ENCODE measurements at regions not wholly inside any gene's neighbourhood (a gene's known extent, or its start where the extent isn't known, plus 50 kb on each side); places are given as distances from the start of the nearest gene placed in this dataset.

DNA sequence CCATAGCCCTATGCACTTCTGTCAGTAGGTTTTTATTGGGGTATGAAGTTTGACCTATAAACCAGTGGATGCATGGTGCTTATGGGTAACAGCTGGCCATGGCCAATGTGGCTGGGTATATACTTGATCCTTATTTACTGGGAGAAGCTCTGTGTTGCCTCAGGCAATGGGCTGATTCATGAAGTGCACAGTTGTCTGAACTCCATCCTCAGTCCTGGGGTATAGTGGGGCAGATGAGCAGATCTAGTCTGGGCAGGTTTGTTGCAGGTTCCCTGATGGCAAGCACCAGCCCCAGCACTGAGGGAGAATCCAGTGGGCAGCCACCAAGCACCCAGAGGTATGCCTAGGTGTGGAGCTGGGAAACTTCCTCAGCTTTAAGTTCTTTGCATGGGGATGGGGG is 274.4 kb downstream of the TDRD3 start:
- TF ChIP-seq, protein P1, sequence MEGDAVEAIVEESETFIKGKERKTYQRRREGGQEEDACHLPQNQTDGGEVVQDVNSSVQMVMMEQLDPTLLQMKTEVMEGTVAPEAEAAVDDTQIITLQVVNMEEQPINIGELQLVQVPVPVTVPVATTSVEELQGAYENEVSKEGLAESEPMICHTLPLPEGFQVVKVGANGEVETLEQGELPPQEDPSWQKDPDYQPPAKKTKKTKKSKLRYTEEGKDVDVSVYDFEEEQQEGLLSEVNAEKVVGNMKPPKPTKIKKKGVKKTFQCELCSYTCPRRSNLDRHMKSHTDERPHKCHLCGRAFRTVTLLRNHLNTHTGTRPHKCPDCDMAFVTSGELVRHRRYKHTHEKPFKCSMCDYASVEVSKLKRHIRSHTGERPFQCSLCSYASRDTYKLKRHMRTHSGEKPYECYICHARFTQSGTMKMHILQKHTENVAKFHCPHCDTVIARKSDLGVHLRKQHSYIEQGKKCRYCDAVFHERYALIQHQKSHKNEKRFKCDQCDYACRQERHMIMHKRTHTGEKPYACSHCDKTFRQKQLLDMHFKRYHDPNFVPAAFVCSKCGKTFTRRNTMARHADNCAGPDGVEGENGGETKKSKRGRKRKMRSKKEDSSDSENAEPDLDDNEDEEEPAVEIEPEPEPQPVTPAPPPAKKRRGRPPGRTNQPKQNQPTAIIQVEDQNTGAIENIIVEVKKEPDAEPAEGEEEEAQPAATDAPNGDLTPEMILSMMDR (IDR thresholded peaks at IDR 0.05) = no peak
- TF ChIP-seq POLR2A (IDR thresholded peaks at IDR 0.05) = no peak
